Naive thymus-derived CD4-positive, alpha-beta T cell (primary cell): ENCODE measurements at regions not wholly inside any gene's neighbourhood (a gene's known extent, or its start where the extent isn't known, plus 50 kb on each side); places are given as distances from the start of the nearest gene placed in this dataset.

Experiments used
- ATAC-seq: fragments of 150-1000 bp; cut with Tn5 transposase; 2 replicates; pipeline ENCODE4 v1.10.0; 2021; ENCODE audit warnings: mild to moderate bottlenecking, moderate library complexity
- CTCF ChIA-PET: fragments of 350-600 bp; sonication (Branson Sonifier 250); formaldehyde crosslinking; loops from one replicate; lab custom pipeline; 2021; ENCODE audit warnings: antibody characterized with exemption; lab: Charles Lee
- POLR2A ChIA-PET: fragments of 350-600 bp; sonication (Branson Sonifier 250); formaldehyde crosslinking; loops from one replicate; lab custom pipeline; 2021; ENCODE audit warnings: antibody characterized with exemption, inconsistent platforms; lab: Charles Lee
- DNase-seq, 9 donors: peaks; one replicate each; pipeline versions ENCODE4 v3.0.0 to v3.0.0-alpha.2; 2020 to 2022; ENCODE audit warnings: mixed read lengths in 1 of 9
- H3K27ac ChIP-seq: one replicate; pipeline ENCODE4 v1.7.0; 2013; ENCODE audit warnings: mild to moderate bottlenecking, low read depth, low read length, moderate library complexity
- H3K27me3 ChIP-seq, 2 donors: one replicate each; pipeline ENCODE4 v1.7.0; 2013; ENCODE audit warnings: low read length in 2 of 2, mild to moderate bottlenecking in 2 of 2, moderate library complexity in 2 of 2; ENCODE audit not compliant: control insufficient read depth in 2 of 2, insufficient read depth in 2 of 2
- H3K36me3 ChIP-seq, 3 experiments: 1 replicate in 2 of 3; 2 replicates in 1 of 3; pipeline ENCODE4 v1.7.0; 2013; ENCODE audit warnings: low read length in 3 of 3, mild to moderate bottlenecking in 3 of 3, moderate library complexity in 1 of 3; ENCODE audit not compliant: insufficient read depth in 3 of 3, control insufficient read depth in 2 of 3
- H3K4me1 ChIP-seq, 2 donors: one replicate each; pipeline ENCODE4 v1.7.0; 2013; ENCODE audit warnings: low read length in 2 of 2, mild to moderate bottlenecking in 2 of 2, moderate library complexity in 1 of 2; ENCODE audit not compliant: control insufficient read depth in 2 of 2, insufficient read depth in 2 of 2
- H3K4me3 ChIP-seq: 2 replicates; pipeline ENCODE4 v1.7.0; 2013; ENCODE audit warnings: mild to moderate bottlenecking, low read length
- H3K9me3 ChIP-seq, 3 experiments: 1 replicate in 2 of 3; 2 replicates in 1 of 3; pipeline ENCODE4 v1.7.0; 2013; ENCODE audit warnings: low read length in 3 of 3; ENCODE audit not compliant: control insufficient read depth in 2 of 3
- H3K27ac Mint-ChIP-seq, 9 donors: one replicate each; pipeline ENCODE4 v1.8.0; 2020 to 2022; ENCODE audit warnings: mixed read lengths in 9 of 9, mild to moderate bottlenecking in 8 of 9, moderate library complexity in 5 of 9, inconsistent platforms in 2 of 9
- H3K27me3 Mint-ChIP-seq, 5 donors: one replicate each; pipeline ENCODE4 v1.8.0; 2021 to 2022; ENCODE audit warnings: mixed read lengths in 5 of 5, mild to moderate bottlenecking in 1 of 5
- H3K36me3 Mint-ChIP-seq, 5 donors: one replicate each; pipeline ENCODE4 v1.8.0; 2020 to 2022; ENCODE audit warnings: mixed read lengths in 5 of 5, mild to moderate bottlenecking in 3 of 5, inconsistent platforms in 1 of 5
- H3K4me1 Mint-ChIP-seq, 7 donors: one replicate each; pipeline ENCODE4 v1.8.0; 2020 to 2022; ENCODE audit warnings: mixed read lengths in 7 of 7, mild to moderate bottlenecking in 3 of 7, inconsistent platforms in 1 of 7
- H3K4me3 Mint-ChIP-seq, 10 donors: one replicate each; pipeline ENCODE4 v1.8.0; 2020 to 2022; ENCODE audit warnings: mild to moderate bottlenecking in 10 of 10, mixed read lengths in 10 of 10, moderate library complexity in 6 of 10, inconsistent platforms in 2 of 10
- H3K9me3 Mint-ChIP-seq, 11 donors: one replicate each; pipeline ENCODE4 v1.8.0; 2020 to 2022; ENCODE audit warnings: mixed read lengths in 11 of 11, mild to moderate bottlenecking in 4 of 11, inconsistent platforms in 1 of 11, moderate library complexity in 1 of 11
- intact Hi-C, 2 donors: fragments of 100-400 bp; cut with micrococcal nuclease; formaldehyde crosslinking; loops; one replicate each; pipeline ENCODE4 v1.15.1; 2023

- ChIA-PET POLR2A (no interaction called here), CTCF (no interaction called here)
- Mint-ChIP-seq H3K9me3 (peaks cover 0 to 10% (median 5%) of the 10 kb centered on the region in 11 donors), H3K27ac (no peak overlapping the region), H3K4me1 (no peaks in the 10 kb centered on the region), H3K27me3 (peaks cover 0 to 17% (median 0%) of the 10 kb centered on the region in 5 donors), H3K36me3 (no peaks in the 10 kb centered on the region), H3K4me3 (no peak overlapping the region)
- intact Hi-C loops = no loop called here
- H3K4me1 ChIP-seq = no peaks in the 10 kb centered on the region
- DNase-seq (no peak), ATAC-seq (no peak)
- H3K27me3 ChIP-seq = no peaks in the 10 kb centered on the region
- no peaks in the 10 kb centered on the region for H3K36me3 ChIP-seq
- no peak overlapping the region for H3K27ac ChIP-seq
- no peak overlapping the region for H3K4me3 ChIP-seq
- H3K9me3 ChIP-seq = no peaks in the 10 kb centered on the region
These were observed 313.0 kb upstream of the PDGFD start for GRCh38 chr11:104476898-104477297.

GRCh38 chr11:104476454-104476853, 312.5 kb upstream of the PDGFD start:
- H3K4me3 Mint-ChIP-seq = no peak overlapping the region
- no peaks in the 10 kb centered on the region for H3K9me3 ChIP-seq
- no peak overlapping the region for H3K27ac ChIP-seq
- POLR2A ChIA-PET = no interaction called here
- H3K36me3 Mint-ChIP-seq = no peaks in the 10 kb centered on the region
- no peaks in the 10 kb centered on the region for H3K36me3 ChIP-seq
- CTCF ChIA-PET = no interaction called here
- DNase-seq (no peak), ATAC-seq (no peak)
- no peaks in the 10 kb centered on the region for H3K4me1 Mint-ChIP-seq
- H3K4me1 ChIP-seq = no peaks in the 10 kb centered on the region
- no peak overlapping the region for H3K4me3 ChIP-seq
- peaks cover 0 to 6% (median 3%) of the 10 kb centered on the region in 11 donors for H3K9me3 Mint-ChIP-seq
- H3K27me3 ChIP-seq = no peaks in the 10 kb centered on the region
- H3K27me3 Mint-ChIP-seq = peaks cover 0 to 17% (median 0%) of the 10 kb centered on the region in 5 donors
- H3K27ac Mint-ChIP-seq = no peak overlapping the region
- intact Hi-C loops = no loop called here

DNA sequence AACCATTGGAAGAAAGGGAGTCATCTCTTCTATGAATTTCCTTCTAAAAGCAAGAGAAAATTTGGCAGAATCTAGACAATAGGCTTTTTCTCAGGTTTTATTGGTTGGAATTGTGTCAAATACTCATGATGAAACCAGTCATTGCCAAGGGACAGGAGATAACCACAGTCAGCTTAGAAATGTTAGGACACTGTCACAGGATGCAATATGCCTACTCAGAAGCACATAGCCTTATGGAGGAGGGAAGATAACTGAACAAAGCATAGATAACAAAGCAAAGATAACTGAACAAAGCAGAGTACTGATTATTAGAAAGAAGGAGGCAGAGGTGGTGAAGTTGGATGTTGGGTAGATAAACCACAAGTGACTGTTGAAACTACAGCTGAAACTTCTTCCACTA, 303.5 kb upstream of the PDGFD start:
- Mint-ChIP-seq H3K36me3 (no peaks in the 10 kb centered on the region), H3K4me1 (no peaks in the 10 kb centered on the region), H3K4me3 (no peak overlapping the region), H3K27ac (no peak overlapping the region), H3K27me3 (peaks cover 0 to 3% (median 0%) of the 10 kb centered on the region in 5 donors), H3K9me3 (no peaks in the 10 kb centered on the region)
- POLR2A ChIA-PET = no interaction called here
- Histone ChIP-seq H3K4me3 (no peak overlapping the region), H3K27ac (no peak overlapping the region), H3K4me1 (no peaks in the 10 kb centered on the region), H3K27me3 (no peaks in the 10 kb centered on the region), H3K36me3 (no peaks in the 10 kb centered on the region), H3K9me3 (no peaks in the 10 kb centered on the region)
- DNase-seq (no peak), ATAC-seq (no peak)
- intact Hi-C loops = no loop called here
- CTCF ChIA-PET = interaction anchor here (0.6 kb wide), 1 partner anchor 198 kb away, joined by 3 read pairs; no protein-coding TSS in a partner anchor

DNA sequence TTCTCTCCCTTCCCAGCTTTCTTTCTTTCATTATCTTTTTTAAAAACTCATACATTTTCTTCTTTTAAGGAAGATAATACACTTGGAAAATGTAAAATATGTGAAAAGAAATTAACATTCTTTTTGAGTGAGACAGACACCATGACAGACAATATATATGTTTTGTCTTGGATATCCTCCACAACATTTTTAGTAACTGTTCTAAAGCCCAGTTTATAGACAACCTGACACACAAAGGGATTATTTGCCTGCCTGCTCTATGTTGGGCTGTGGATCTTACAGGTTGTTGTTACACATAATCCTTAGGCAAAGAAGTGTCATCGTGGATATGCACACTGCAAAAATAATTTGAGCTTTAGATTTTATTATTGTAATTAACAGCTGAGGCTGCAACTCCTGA, 301.4 kb upstream of the PDGFD start:
- POLR2A ChIA-PET = no interaction called here

DNA sequence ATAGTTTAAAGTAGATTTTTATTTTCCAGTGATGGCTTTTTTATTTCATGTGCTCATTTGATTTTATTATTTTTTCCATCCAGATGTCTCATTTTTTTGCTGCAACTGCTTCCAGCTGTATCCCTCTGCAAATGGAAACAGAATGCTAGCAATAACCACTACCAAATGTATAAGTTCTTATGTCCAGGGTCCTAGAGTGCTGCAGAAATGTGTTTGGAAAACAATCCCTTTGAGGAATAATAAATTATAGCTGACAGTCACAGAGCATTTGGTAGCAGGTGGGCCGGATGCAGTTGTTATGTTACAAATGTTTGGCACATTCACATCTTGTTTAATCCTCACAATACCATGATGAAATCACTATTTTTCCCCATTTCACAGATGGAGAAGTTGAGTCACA, 300.7 kb upstream of the PDGFD start:
- ATAC-seq (no peak), DNase-seq (no peak)
- Histone ChIP-seq H3K27me3 (no peaks in the 10 kb centered on the region), H3K27ac (no peak overlapping the region), H3K36me3 (no peaks in the 10 kb centered on the region), H3K9me3 (no peaks in the 10 kb centered on the region), H3K4me1 (no peaks in the 10 kb centered on the region), H3K4me3 (no peak overlapping the region)
- no peaks in the 10 kb centered on the region for H3K36me3 Mint-ChIP-seq
- no peaks in the 10 kb centered on the region for H3K9me3 Mint-ChIP-seq
- intact Hi-C loops = no loop called here
- ChIA-PET CTCF (no interaction called here), POLR2A (no interaction called here)
- no peak overlapping the region for H3K27ac Mint-ChIP-seq
- no peak overlapping the region for H3K4me3 Mint-ChIP-seq
- no peaks in the 10 kb centered on the region for H3K4me1 Mint-ChIP-seq
- peaks cover 0 to 4% (median 0%) of the 10 kb centered on the region in 5 donors for H3K27me3 Mint-ChIP-seq

More for the DNA sequence above, 301.4 kb upstream of the PDGFD start:
- Mint-ChIP-seq H3K36me3 (no peaks in the 10 kb centered on the region), H3K4me1 (no peaks in the 10 kb centered on the region), H3K9me3 (no peaks in the 10 kb centered on the region), H3K27me3 (peaks cover 0 to 4% (median 0%) of the 10 kb centered on the region in 5 donors), H3K27ac (no peak overlapping the region), H3K4me3 (no peak overlapping the region)
- no peak overlapping the region for H3K27ac ChIP-seq
- no peak overlapping the region for H3K4me3 ChIP-seq
- CTCF ChIA-PET = no interaction called here
- no peak for DNase-seq
- H3K9me3 ChIP-seq = no peaks in the 10 kb centered on the region
- intact Hi-C loops = no loop called here
- no peaks in the 10 kb centered on the region for H3K36me3 ChIP-seq
- no peaks in the 10 kb centered on the region for H3K4me1 ChIP-seq
- H3K27me3 ChIP-seq = no peaks in the 10 kb centered on the region
- no peak for ATAC-seq

GRCh38 chr11:104462341-104462740, 298.4 kb upstream of the PDGFD start:
- Histone ChIP-seq H3K9me3 (no peaks in the 10 kb centered on the region), H3K4me1 (no peaks in the 10 kb centered on the region), H3K4me3 (no peak overlapping the region), H3K27me3 (no peaks in the 10 kb centered on the region), H3K36me3 (no peaks in the 10 kb centered on the region), H3K27ac (no peak overlapping the region)
- no peak for ATAC-seq
- no peak for DNase-seq
- no peaks in the 10 kb centered on the region for H3K4me1 Mint-ChIP-seq
- no peak overlapping the region for H3K27ac Mint-ChIP-seq
- intact Hi-C loops = no loop called here
- no peak overlapping the region for H3K4me3 Mint-ChIP-seq
- no peaks in the 10 kb centered on the region for H3K36me3 Mint-ChIP-seq
- CTCF ChIA-PET = no interaction called here
- H3K27me3 Mint-ChIP-seq = peaks cover 0 to 10% (median 0%) of the 10 kb centered on the region in 5 donors
- peaks cover 0 to 3% (median 0%) of the 10 kb centered on the region in 11 donors for H3K9me3 Mint-ChIP-seq
- POLR2A ChIA-PET = no interaction called here

- no peaks in the 10 kb centered on the region for H3K9me3 ChIP-seq
- Mint-ChIP-seq H3K4me3 (no peak overlapping the region), H3K36me3 (no peaks in the 10 kb centered on the region), H3K27me3 (peaks cover 0 to 12% (median 3%) of the 10 kb centered on the region in 5 donors), H3K9me3 (peaks cover 0 to 5% (median 0%) of the 10 kb centered on the region in 11 donors), H3K27ac (no peak overlapping the region), H3K4me1 (no peaks in the 10 kb centered on the region)
- H3K27me3 ChIP-seq = no peaks in the 10 kb centered on the region
- DNase-seq (no peak), ATAC-seq (no peak)
- H3K4me3 ChIP-seq = no peak overlapping the region
- ChIA-PET POLR2A (interaction anchor here (0.6 kb wide), 1 partner anchor 914 kb away, joined by 3 read pairs; no protein-coding TSS in a partner anchor), CTCF (no interaction called here)
- no peaks in the 10 kb centered on the region for H3K4me1 ChIP-seq
- no peak overlapping the region for H3K27ac ChIP-seq
- intact Hi-C loops = no loop called here
- no peaks in the 10 kb centered on the region for H3K36me3 ChIP-seq
These were observed 287.4 kb upstream of the PDGFD start for GRCh38 chr11:104451197-104451893.
